Esophagus squamous epithelium (tissue), 5 donors: ENCODE measurements at regions not wholly inside any gene's neighbourhood (a gene's known extent, or its start where the extent isn't known, plus 50 kb on each side); places are given as distances from the start of the nearest gene placed in this dataset.

Experiments
- DNase-seq: peaks from one replicate; lab custom pipeline; 2025; lab: John Stamatoyannopoulos, UW
- H3K27ac ChIP-seq, 4 donors: fragments of 200-600 bp; sonication (generic); one replicate each; pipeline ENCODE4 v1.5.1; 2016 to 2019; ENCODE audit warnings: mild to moderate bottlenecking in 1 of 4
- H3K27me3 ChIP-seq, 4 donors: fragments of 200-600 bp; sonication (generic); 1 replicate in 3 of 4; 2 replicates in 1 of 4; pipeline versions ENCODE4 v1.5.1 to v1.6.0; 2017 to 2021; ENCODE audit warnings: antibody characterized with exemption in 1 of 4
- H3K36me3 ChIP-seq, 3 donors: fragments of 200-600 bp; sonication (generic); one replicate each; pipeline ENCODE4 v1.5.1; 2016 to 2019
- H3K4me1 ChIP-seq, 3 donors: fragments of 200-600 bp; sonication (generic); one replicate each; pipeline ENCODE4 v1.5.1; 2017 to 2019
- H3K4me3 ChIP-seq, 4 donors: fragments of 200-600 bp; sonication (generic); 1 replicate in 3 of 4; 2 replicates in 1 of 4; pipeline ENCODE4 v1.5.1; 2016 to 2019; ENCODE audit warnings: mild to moderate bottlenecking in 2 of 4, moderate library complexity in 1 of 4
- H3K9me3 ChIP-seq, 3 donors: fragments of 200-600 bp; sonication (generic); one replicate each; pipeline ENCODE4 v1.5.1; 2016 to 2019
- POLR2A ChIP-seq, 4 donors: fragments of 450-650 bp; IDR thresholded peaks; one replicate each; pipeline ENCODE4 v1.6.1; 2017; ENCODE audit warnings: antibody characterized with exemption in 4 of 4, mild to moderate bottlenecking in 4 of 4, moderate library complexity in 3 of 4
- WGBS, 2 donors: methylation state at CpG; one replicate each; pipeline ENCODE4 v1.1.5; 2018; 5-methylcytosine and 5-hydroxymethylcytosine counted together
- intact Hi-C: fragments of 100-400 bp; cut with DNase I; formaldehyde crosslinking; loops from one replicate; pipeline ENCODE4 v1.15.0; 2022
- TF ChIP-seq, protein P1 (sequence below), 6 experiments: fragments of 450-650 bp in 4 of 6; fragments of 200-600 bp in 2 of 6; sonication (generic) in 2 of 6; IDR thresholded peaks; one replicate each; pipeline ENCODE4 v1.5.1; 2016 to 2019; ENCODE audit warnings: antibody characterized with exemption in 6 of 6, mild to moderate bottlenecking in 4 of 6, moderate library complexity in 4 of 6
- donor health status: DM: yes; HTN: yes; CAD: no.

DNA sequence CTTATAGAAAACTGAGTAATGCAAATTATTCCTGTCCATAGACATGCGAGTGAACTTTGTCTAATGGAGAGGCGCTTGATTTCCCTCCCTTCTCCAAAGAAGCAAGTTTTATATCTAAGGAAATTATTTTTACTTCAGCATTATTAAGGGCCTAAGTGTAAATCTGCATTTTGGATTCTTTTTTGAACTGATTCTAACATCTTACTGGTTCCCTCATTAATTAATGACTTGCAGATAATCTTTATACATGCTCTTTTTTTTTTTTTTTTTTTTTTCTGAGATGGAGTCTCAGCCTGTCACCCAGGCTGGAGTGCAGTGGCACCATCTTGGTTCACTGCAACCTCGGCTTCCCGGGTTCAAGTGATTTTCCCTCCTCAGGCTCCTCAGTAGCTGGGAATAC, 209.5 kb downstream of the TLE4 start:
- H3K36me3 ChIP-seq: no peaks in the 10 kb centered on the region
- peaks cover 0 to 2% (median 0%) of the 10 kb centered on the region in 3 donors for H3K4me1 ChIP-seq
- no peak overlapping the region for H3K4me3 ChIP-seq
- intact Hi-C loops: no loop called here
- no peaks in the 10 kb centered on the region for H3K9me3 ChIP-seq
- no peak overlapping the region for H3K27ac ChIP-seq
- H3K27me3 ChIP-seq: no peaks in the 10 kb centered on the region
- no peak for TF ChIP-seq POLR2A (IDR thresholded peaks at IDR 0.05)
- TF ChIP-seq, protein P1, sequence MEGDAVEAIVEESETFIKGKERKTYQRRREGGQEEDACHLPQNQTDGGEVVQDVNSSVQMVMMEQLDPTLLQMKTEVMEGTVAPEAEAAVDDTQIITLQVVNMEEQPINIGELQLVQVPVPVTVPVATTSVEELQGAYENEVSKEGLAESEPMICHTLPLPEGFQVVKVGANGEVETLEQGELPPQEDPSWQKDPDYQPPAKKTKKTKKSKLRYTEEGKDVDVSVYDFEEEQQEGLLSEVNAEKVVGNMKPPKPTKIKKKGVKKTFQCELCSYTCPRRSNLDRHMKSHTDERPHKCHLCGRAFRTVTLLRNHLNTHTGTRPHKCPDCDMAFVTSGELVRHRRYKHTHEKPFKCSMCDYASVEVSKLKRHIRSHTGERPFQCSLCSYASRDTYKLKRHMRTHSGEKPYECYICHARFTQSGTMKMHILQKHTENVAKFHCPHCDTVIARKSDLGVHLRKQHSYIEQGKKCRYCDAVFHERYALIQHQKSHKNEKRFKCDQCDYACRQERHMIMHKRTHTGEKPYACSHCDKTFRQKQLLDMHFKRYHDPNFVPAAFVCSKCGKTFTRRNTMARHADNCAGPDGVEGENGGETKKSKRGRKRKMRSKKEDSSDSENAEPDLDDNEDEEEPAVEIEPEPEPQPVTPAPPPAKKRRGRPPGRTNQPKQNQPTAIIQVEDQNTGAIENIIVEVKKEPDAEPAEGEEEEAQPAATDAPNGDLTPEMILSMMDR (IDR thresholded peaks at IDR 0.05): no peak
- no peak for DNase-seq
- WGBS, 2 donors: 92 to 97% methylated on average over 4 of the region's 4 CpGs

DNA sequence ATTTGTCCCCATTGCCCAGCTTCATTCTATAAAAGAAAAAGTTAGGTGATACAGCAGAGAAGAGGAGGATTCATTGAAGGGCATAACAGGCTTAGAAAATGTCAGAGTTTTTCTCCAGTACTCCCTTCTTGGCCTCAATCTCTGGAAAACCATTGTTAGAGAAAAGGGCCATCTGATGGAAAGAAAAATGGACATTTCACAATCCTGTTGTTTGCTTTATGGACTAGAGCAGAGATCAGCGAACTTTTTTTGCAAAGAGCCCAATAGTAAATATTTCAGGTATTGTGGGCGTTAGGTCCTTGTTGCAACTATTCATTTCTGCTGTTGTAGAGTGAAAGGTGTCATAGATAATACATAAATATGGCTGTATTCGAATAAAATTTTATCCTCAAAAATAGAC, 208.8 kb downstream of the TLE4 start:
- no peaks in the 10 kb centered on the region for H3K36me3 ChIP-seq
- no peaks in the 10 kb centered on the region for H3K27me3 ChIP-seq
- H3K9me3 ChIP-seq: no peaks in the 10 kb centered on the region
- peaks cover 0 to 5% (median 0%) of the 10 kb centered on the region in 3 donors for H3K4me1 ChIP-seq
- WGBS, 2 donors: 90 to 93% methylated on average over 3 of the region's 3 CpGs
- TF ChIP-seq, protein P1 (IDR thresholded peaks at IDR 0.05): no peak
- no peak for TF ChIP-seq POLR2A (IDR thresholded peaks at IDR 0.05)
- no peak overlapping the region for H3K27ac ChIP-seq
- no peak overlapping the region for H3K4me3 ChIP-seq
- DNase-seq: no peak
- intact Hi-C loops: no loop called here

DNA sequence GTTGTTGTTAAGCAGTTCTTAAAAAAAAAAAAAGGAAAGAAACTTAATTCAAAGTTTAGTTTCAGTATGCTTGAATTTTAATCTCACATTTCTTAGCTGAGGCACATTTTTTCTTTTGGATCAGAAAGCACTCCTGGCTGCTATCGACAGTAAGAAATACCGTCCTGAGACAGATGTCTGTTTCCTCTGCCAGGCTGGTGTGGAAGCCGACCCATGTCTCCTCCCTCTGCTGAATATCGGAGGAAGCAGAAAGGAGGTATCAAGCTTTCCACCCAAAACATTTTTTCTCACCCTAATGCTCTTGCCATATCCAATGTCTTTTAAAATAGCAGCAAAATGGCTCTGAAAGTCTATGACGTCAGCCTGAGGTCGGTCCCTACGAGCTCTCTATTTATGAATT, 208.1 kb downstream of the TLE4 start:
- H3K27ac ChIP-seq: no peak overlapping the region
- 82 to 91% methylated on average over 7 of the region's 7 CpGs for WGBS, 2 donors
- no peak overlapping the region for H3K4me3 ChIP-seq
- no peaks in the 10 kb centered on the region for H3K9me3 ChIP-seq
- H3K27me3 ChIP-seq: no peaks in the 10 kb centered on the region
- H3K36me3 ChIP-seq: no peaks in the 10 kb centered on the region
- intact Hi-C loops: no loop called here
- peaks cover 0 to 5% (median 0%) of the 10 kb centered on the region in 3 donors for H3K4me1 ChIP-seq
- TF ChIP-seq POLR2A (IDR thresholded peaks at IDR 0.05): no peak
- TF ChIP-seq, protein P1 (IDR thresholded peaks at IDR 0.05): no peak
- DNase-seq: no peak

DNA sequence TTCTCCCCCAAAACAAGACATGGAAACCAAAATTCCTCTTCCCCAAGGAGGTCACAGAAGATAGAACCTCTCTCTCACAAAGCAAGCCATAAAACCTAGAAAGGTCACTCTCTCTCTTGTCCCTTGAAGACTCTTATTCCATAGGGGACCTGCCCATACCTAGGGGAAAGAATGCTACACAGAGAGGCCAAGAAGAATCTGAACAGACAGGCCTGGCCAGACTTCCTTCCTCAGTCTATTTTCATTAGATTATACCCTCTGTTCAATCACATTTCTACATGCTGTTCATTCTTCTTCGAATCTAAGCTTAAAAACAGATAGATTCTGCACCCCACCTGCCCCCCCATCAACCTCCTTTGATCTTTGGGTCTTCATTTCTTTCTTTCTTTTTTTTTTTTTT, 206.8 kb downstream of the TLE4 start:
- no peak for DNase-seq
- no peak overlapping the region for H3K27ac ChIP-seq
- H3K9me3 ChIP-seq: no peaks in the 10 kb centered on the region
- no peaks in the 10 kb centered on the region for H3K36me3 ChIP-seq
- TF ChIP-seq, protein P1 (IDR thresholded peaks at IDR 0.05): no peak
- TF ChIP-seq POLR2A (IDR thresholded peaks at IDR 0.05): no peak
- peaks cover 0 to 5% (median 0%) of the 10 kb centered on the region in 3 donors for H3K4me1 ChIP-seq
- WGBS, 2 donors: 42 to 82% methylated on average over 1 of the region's 1 CpG
- no peaks in the 10 kb centered on the region for H3K27me3 ChIP-seq
- intact Hi-C loops: no loop called here
- H3K4me3 ChIP-seq: no peak overlapping the region

DNA sequence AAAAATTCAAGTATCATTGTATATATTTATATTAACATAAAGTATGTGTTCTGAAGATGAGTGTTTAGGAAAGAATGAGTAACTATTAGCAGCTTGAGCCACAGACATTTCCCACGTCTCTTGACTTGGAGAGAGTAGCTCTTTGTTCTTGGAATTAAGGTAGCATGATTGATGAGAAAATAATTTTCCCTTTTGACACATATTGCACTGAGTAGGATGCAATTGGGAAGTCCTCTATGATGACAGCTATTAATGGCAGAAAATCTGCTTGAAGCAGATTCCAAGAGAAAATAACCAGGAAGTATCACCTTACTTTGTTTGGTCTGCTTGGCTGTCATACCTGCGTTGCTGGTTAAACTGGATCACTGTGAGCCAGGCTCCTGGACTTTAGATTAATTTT, 204.8 kb downstream of the TLE4 start:
- Histone ChIP-seq H3K4me1 (peaks cover 0 to 5% (median 0%) of the 10 kb centered on the region in 3 donors), H3K4me3 (no peak overlapping the region), H3K9me3 (no peaks in the 10 kb centered on the region), H3K27me3 (no peaks in the 10 kb centered on the region), H3K36me3 (no peaks in the 10 kb centered on the region), H3K27ac (no peak overlapping the region)
- DNase-seq: no peak
- intact Hi-C loops: no loop called here
- WGBS, 2 donors: 34 to 51% methylated on average over 2 of the region's 2 CpGs
- no peak for TF ChIP-seq POLR2A (IDR thresholded peaks at IDR 0.05)
- TF ChIP-seq, protein P1 (IDR thresholded peaks at IDR 0.05): no peak
